Kidney epithelial cell (primary cell): ENCODE measurements at regions not wholly inside any gene's neighbourhood (a gene's known extent, or its start where the extent isn't known, plus 50 kb on each side); places are given as distances from the start of the nearest gene placed in this dataset.

Experiments used
- DNase-seq: peaks from one replicate; pipeline ENCODE4 v3.0.0-alpha.2; 2010; ENCODE audit warnings: low read depth
- H3K27me3 ChIP-seq: 2 replicates; pipeline ENCODE4 v1.6.0; 2011; ENCODE audit warnings: low read length; ENCODE audit not compliant: control insufficient read depth, insufficient read depth
- H3K36me3 ChIP-seq: 2 replicates; pipeline ENCODE4 v1.5.1; 2011; ENCODE audit warnings: low read length; ENCODE audit not compliant: control insufficient read depth, insufficient read depth
- H3K4me3 ChIP-seq: 2 replicates; pipeline ENCODE4 v1.5.1; 2011; ENCODE audit warnings: low read depth, mild to moderate bottlenecking, control low read depth, low read length
- CTCF ChIP-seq: IDR thresholded peaks from 2 replicates; pipeline ENCODE4 v1.5.1; 2011; ENCODE audit warnings: mild to moderate bottlenecking, moderate library complexity, low read length, control low read depth, inconsistent platforms; ENCODE audit not compliant: insufficient read depth, poor library complexity, severe bottlenecking

GRCh38 chr10:62740885-62741745 lies 63.4 kb upstream of the ADO start:
- H3K4me3 ChIP-seq, result no peak overlapping the region
- DNase-seq, result no peak
- no peak for TF ChIP-seq CTCF

GRCh38 chr10:62741996-62742395 lies 62.5 kb upstream of the ADO start:
- no peak for DNase-seq
- H3K36me3 ChIP-seq, result no peaks in the 10 kb centered on the region
- H3K27me3 ChIP-seq, result no peaks in the 10 kb centered on the region
- no peak for TF ChIP-seq CTCF
- no peak overlapping the region for H3K4me3 ChIP-seq

More at GRCh38 chr10:62740885-62741745, 63.4 kb upstream of the ADO start:
- Histone ChIP-seq H3K27me3 (no peaks in the 10 kb centered on the region), H3K36me3 (no peaks in the 10 kb centered on the region)

- TF ChIP-seq CTCF, result no peak
- H3K27me3 ChIP-seq, result no peaks in the 10 kb centered on the region
Measured at GRCh38 chr10:62742536-62743061, 61.9 kb upstream of the ADO start.

GRCh38 chr10:62744136-62744535 lies 60.4 kb upstream of the ADO start:
- H3K36me3 ChIP-seq, result no peaks in the 10 kb centered on the region
- no peak for TF ChIP-seq CTCF
- no peak for DNase-seq
- no peaks in the 10 kb centered on the region for H3K27me3 ChIP-seq
- no peak overlapping the region for H3K4me3 ChIP-seq

More at GRCh38 chr10:62742536-62743061, 61.9 kb upstream of the ADO start:
- H3K4me3 ChIP-seq, result no peak overlapping the region
- no peak for DNase-seq
- H3K36me3 ChIP-seq, result no peaks in the 10 kb centered on the region

GRCh38 chr10:62745581-62745980 lies 58.9 kb upstream of the ADO start:
- Histone ChIP-seq H3K4me3 (no peak overlapping the region), H3K27me3 (no peaks in the 10 kb centered on the region), H3K36me3 (no peaks in the 10 kb centered on the region)
- TF ChIP-seq CTCF, result no peak
- DNase-seq, result no peak
